Stomach smooth muscle (tissue), 2 donors: ENCODE measurements at regions not wholly inside any gene's neighbourhood (a gene's known extent, or its start where the extent isn't known, plus 50 kb on each side); places are given as distances from the start of the nearest gene placed in this dataset.

Experiments used
- H3K27ac ChIP-seq: one replicate; pipeline ENCODE4 v1.7.0; 2013; ENCODE audit warnings: mild to moderate bottlenecking, low read length, inconsistent platforms
- H3K27me3 ChIP-seq, 2 donors: one replicate each; pipeline ENCODE4 v1.7.0; 2013; ENCODE audit warnings: low read length in 2 of 2; ENCODE audit not compliant: insufficient read depth in 2 of 2, control insufficient read depth in 1 of 2
- H3K36me3 ChIP-seq, 2 donors: one replicate each; pipeline ENCODE4 v1.7.0; 2013; ENCODE audit warnings: low read length in 2 of 2; ENCODE audit not compliant: control insufficient read depth in 2 of 2, insufficient read depth in 2 of 2
- H3K4me1 ChIP-seq: one replicate; pipeline ENCODE4 v1.7.0; 2013; ENCODE audit warnings: low read length; ENCODE audit not compliant: control insufficient read depth, insufficient read depth
- H3K4me3 ChIP-seq, 2 donors: one replicate each; pipeline ENCODE4 v1.7.0; 2013; ENCODE audit warnings: low read length in 2 of 2
- H3K9ac ChIP-seq, 2 donors: one replicate each; pipeline ENCODE4 v1.7.0; 2013; ENCODE audit warnings: low read length in 2 of 2, mild to moderate bottlenecking in 1 of 2
- H3K9me3 ChIP-seq, 2 donors: one replicate each; pipeline ENCODE4 v1.7.0; 2013; ENCODE audit warnings: low read length in 2 of 2; ENCODE audit not compliant: control insufficient read depth in 2 of 2
- donor health status: healthy.
- donor health status: Pancreatic carcinoma.

DNA sequence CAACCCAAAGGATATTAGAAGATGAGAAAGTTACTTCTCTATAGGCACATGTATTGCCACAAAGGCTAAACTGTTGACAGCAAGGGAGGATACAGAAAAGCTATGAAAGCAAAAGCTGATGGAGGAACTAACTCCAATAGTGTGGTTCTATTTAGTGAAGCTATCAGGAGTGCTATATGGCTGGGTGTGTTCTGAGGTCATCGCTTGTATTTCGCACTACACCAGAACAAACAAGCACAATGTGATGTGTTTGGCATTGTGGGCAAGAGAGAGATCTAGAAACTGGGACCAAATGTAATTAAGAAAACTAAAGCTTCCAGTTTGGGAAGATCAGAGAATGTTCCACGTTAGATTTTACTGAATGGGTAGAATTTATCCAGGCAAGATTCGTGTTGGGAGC lies 220.4 kb upstream of the UMPS start:
- Histone ChIP-seq H3K9me3 (no peaks in the 10 kb centered on the region), H3K27me3 (no peaks in the 10 kb centered on the region), H3K4me1 (peaks cover 9% of the 10 kb centered on the region), H3K27ac (no peak overlapping the region), H3K4me3 (no peak overlapping the region), H3K9ac (no peak overlapping the region), H3K36me3 (peaks cover 0 to 2% of the 10 kb centered on the region in 2 donors)

DNA sequence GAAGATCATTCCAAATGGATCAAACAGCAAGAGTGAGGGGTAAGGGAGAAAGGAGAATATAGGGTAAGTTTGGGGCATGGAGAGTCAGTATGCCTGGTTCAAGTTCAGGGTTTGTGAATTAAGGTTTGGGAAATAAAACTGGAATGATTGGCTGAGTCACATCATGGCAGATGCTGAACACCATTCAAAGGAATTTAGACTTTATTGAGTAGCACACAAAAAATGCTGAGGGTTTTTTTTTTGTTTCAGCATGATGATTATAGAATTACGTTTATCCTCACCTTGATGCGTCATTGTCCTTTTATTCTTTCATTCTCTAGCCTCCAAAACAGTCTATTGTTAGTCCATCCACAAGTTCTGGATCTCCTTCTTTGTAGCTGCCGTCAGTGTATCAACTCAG lies 220.0 kb upstream of the UMPS start:
- no peaks in the 10 kb centered on the region for H3K27me3 ChIP-seq
- no peaks in the 10 kb centered on the region for H3K9me3 ChIP-seq

DNA sequence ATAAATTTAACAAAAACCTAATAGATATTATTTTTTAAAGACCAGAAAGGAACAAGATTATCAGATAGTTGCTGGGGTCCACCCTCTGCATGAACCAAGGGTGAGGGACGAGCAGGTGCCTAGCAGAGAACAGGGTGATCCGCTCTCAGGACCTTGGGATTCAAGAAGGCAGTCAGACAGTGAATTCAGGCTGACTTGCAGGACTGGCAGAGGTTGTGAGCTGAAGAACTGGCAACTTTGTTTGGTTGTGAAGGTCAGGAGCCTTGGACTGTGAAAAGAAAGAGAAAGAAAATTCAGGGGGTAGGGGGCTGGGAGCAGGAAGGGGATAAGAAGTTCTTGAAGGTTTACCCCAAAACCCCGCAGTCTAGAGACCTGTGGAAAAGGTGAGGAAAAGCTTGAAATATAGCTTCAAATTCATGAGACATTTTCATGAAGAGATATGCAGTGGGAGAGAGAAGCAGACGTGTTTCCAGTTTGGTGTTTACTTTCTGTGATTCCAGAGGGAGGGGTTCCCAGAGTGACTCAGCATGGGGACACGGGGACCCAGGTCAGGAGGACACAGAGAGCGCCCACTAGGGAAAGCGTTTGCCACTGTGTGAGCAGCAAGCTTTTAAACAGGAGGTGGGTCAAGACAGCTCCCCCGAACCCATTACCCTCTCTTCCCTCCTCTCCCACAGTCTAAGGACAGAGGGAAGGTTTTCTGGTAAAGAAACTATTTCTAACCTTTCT lies 217.2 kb upstream of the UMPS start:
- H3K36me3 ChIP-seq, result no peaks in the 10 kb centered on the region
- H3K9ac ChIP-seq, result no peak overlapping the region
- peaks cover 9% of the 10 kb centered on the region for H3K4me1 ChIP-seq
- no peak overlapping the region for H3K27ac ChIP-seq
- no peaks in the 10 kb centered on the region for H3K9me3 ChIP-seq
- H3K4me3 ChIP-seq, result no peak overlapping the region
- no peaks in the 10 kb centered on the region for H3K27me3 ChIP-seq

More for the DNA sequence above, 220.0 kb upstream of the UMPS start:
- no peak overlapping the region for H3K9ac ChIP-seq
- H3K4me1 ChIP-seq, result peaks cover 9% of the 10 kb centered on the region
- H3K36me3 ChIP-seq, result peaks cover 0 to 2% of the 10 kb centered on the region in 2 donors
- no peak overlapping the region for H3K27ac ChIP-seq
- no peak overlapping the region for H3K4me3 ChIP-seq

DNA sequence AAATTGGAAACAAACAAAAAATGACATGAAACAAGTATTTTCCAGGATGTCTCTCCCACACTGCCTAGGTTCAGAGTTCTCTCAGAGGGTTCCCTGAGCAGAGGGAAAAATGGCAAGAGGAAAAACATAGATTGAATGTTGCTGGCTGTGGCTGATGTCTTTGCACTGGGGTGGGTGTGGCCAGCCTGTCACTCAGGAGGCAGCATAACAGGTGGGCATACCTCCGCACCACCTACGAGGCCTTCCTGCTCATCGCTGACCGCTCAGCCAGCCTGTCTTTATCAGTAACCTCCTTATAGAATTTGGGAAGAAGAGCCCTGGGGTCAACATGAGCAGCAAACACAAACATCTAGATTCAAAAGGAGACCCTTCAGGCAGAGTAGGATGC lies 216.6 kb upstream of the UMPS start:
- Histone ChIP-seq H3K27me3 (no peaks in the 10 kb centered on the region), H3K4me3 (no peak overlapping the region), H3K4me1 (peaks cover 9% of the 10 kb centered on the region), H3K9ac (no peak overlapping the region), H3K9me3 (no peaks in the 10 kb centered on the region), H3K36me3 (no peaks in the 10 kb centered on the region), H3K27ac (no peak overlapping the region)

DNA sequence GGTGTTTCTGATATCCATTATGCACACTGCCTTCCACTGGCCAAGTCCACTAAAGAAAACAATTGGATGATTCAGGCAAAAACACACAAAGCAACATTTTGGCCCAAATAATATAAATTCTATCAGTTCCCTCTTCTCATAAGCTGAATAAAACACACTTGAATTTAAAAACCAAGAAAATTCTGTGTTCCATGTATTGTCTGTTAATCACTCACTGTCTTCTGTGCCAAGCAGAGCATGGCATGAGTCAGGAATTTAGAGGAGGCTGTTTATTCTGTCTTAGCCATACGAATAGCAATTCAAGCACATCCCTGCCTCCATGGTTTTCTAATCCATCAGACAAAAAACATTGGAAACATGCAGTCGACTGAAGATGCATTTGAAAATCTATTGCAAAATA lies 215.6 kb upstream of the UMPS start:
- Histone ChIP-seq H3K9ac (no peak overlapping the region), H3K36me3 (no peaks in the 10 kb centered on the region), H3K27me3 (no peaks in the 10 kb centered on the region), H3K4me3 (no peak overlapping the region), H3K4me1 (peaks cover 9% of the 10 kb centered on the region), H3K9me3 (no peaks in the 10 kb centered on the region), H3K27ac (no peak overlapping the region)

DNA sequence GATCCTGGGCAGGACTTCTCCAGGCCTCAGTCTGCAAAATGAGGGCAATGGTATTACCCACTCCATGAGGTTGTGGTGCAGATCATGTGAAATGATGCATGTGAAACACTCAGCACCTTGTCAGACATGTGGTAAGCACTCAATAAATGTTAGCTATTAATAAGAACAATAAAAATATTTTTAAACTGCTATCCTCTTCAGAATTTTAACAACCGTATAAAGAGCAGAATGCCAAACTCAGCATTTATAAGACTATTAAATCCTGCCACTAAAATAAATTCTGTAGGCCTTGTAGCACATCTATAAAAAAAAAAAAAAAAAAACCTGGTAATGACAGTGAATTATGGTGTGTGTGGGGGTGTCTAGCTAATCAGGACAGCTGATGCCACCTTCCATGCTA lies 213.9 kb upstream of the UMPS start:
- Histone ChIP-seq H3K9me3 (no peaks in the 10 kb centered on the region), H3K4me3 (no peak overlapping the region), H3K4me1 (peaks cover 9% of the 10 kb centered on the region), H3K36me3 (no peaks in the 10 kb centered on the region), H3K27ac (no peak overlapping the region), H3K27me3 (no peaks in the 10 kb centered on the region), H3K9ac (no peak overlapping the region)

DNA sequence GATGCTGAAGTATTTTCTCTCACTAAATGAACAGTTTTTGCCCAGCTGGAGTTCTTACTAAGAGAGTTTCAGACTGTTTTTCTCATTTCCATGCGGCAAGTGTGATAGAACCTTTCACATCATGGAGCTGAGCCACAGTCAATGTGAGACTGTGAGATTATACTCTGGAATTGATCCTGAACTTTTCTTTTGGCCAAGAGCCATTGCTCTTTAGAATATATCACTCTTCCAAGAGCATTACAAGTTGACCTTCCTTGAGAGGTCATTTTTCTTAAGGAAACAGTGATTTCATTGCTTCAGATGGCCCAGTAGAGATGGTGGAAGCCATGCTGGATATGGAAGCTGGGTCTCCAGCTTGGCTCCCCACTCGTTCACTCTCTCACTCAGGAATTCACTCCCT lies 212.9 kb upstream of the UMPS start:
- Histone ChIP-seq H3K9me3 (no peaks in the 10 kb centered on the region), H3K27ac (no peak overlapping the region), H3K9ac (no peak overlapping the region), H3K36me3 (no peaks in the 10 kb centered on the region), H3K4me3 (no peak overlapping the region), H3K27me3 (no peaks in the 10 kb centered on the region), H3K4me1 (peaks cover 9% of the 10 kb centered on the region)

DNA sequence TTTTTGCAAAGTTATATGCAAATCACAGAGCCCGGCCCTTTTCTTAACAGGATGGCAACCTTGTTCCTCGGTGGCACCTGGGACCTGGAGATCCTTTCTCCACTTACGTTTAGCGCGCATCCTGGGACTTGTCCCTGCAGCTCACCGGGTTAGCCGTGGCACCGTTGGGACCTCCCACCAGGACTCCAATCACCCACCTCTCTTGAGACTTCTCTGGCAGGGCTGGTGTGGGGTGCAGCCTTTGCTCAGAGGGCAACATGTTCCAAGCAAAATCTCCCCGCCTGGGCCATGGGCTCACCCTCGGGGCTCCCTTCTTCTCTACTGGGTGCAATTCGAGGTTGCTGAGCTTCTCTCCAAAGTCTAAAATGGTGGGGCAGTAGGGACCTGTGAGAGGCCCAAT lies 211.9 kb upstream of the UMPS start:
- H3K4me3 ChIP-seq, result no peak overlapping the region
- H3K36me3 ChIP-seq, result no peaks in the 10 kb centered on the region
- no peak overlapping the region for H3K27ac ChIP-seq
- no peaks in the 10 kb centered on the region for H3K27me3 ChIP-seq
- no peak overlapping the region for H3K9ac ChIP-seq
- no peaks in the 10 kb centered on the region for H3K9me3 ChIP-seq
- peaks cover under 1% of the 10 kb centered on the region for H3K4me1 ChIP-seq

DNA sequence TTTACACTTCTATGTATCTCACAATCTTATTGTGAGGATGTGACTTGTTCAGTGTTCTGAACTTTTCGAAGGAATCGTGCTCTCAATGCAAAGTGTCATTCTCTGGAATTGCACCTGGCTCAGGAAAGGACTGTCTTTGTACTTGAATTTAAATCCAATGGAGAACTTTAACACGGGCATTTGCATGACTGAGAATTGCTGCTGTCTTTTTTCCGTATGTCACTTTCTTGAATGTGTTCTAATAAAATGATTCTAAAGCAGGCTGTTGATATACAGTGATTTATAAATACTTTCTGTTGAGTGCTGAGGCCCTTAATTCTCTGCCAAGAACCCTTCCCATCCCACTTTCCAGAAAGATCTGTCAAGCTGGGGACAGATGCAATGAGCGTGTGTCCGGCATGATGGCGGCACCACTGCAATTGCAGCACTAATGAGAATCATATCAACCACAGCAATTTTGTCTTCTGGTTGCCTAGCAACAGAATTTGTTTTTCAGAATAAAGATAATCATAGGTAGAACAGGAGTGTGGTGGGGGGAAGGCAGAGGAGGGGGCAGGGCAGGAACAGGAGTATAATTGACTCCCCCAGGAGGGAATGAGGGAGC lies 210.6 kb upstream of the UMPS start:
- H3K9ac ChIP-seq, result no peak overlapping the region
- H3K27ac ChIP-seq, result no peak overlapping the region
- no peak overlapping the region for H3K4me3 ChIP-seq
- no peaks in the 10 kb centered on the region for H3K9me3 ChIP-seq
- no peaks in the 10 kb centered on the region for H3K27me3 ChIP-seq
- no peaks in the 10 kb centered on the region for H3K4me1 ChIP-seq
- no peaks in the 10 kb centered on the region for H3K36me3 ChIP-seq

DNA sequence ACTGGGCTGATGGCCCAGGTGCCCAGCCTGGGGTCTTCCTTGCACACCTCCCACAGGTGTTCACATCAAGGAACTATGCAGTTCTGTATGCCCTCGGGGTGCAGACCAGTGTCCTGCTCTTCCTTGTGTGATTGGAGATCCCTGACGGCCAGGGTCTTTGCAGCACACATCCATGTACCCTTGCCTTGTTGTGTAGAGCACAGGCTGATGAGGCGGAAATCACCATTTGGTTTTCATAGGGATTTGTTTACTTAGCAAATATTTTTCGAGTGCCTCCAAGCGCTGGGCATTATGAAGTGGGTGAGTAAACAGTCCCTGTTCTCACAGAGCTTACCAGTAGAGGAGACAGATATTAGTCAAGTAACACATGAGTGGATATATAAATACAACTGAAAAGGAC lies 209.3 kb upstream of the UMPS start:
- Histone ChIP-seq H3K27me3 (no peaks in the 10 kb centered on the region), H3K36me3 (no peaks in the 10 kb centered on the region), H3K9me3 (no peaks in the 10 kb centered on the region), H3K4me1 (no peaks in the 10 kb centered on the region), H3K4me3 (no peak overlapping the region), H3K9ac (no peak overlapping the region), H3K27ac (no peak overlapping the region)

DNA sequence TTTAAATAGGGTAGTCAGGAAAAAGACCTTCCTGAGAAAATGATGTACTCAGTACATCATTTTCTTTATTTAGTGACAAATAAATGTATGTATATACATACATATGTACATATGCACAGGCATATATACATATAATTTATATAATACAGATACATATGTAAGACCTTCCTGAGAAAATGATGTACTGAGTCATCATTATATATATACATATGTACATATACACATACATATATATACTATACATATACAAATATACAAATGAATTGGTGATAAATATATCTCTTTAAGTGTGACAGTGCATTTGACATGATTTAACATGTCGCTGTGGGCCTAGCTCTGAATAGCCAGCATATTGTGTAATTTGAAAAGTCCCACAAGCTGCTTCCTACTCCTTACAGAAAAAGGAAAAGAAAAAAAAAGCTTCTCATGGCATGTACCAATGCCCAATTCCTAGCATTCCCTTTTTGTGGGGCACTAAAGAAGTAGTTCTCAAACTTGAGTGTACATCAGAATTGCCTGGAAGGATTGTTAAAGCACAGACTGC lies 208.1 kb upstream of the UMPS start:
- no peak overlapping the region for H3K27ac ChIP-seq
- H3K4me3 ChIP-seq, result no peak overlapping the region
- H3K9me3 ChIP-seq, result no peaks in the 10 kb centered on the region
- no peaks in the 10 kb centered on the region for H3K36me3 ChIP-seq
- no peak overlapping the region for H3K9ac ChIP-seq
- no peaks in the 10 kb centered on the region for H3K27me3 ChIP-seq
- no peaks in the 10 kb centered on the region for H3K4me1 ChIP-seq
